OCI-LY1 (cell line): ENCODE measurements at regions not wholly inside any gene's neighbourhood (a gene's known extent, or its start where the extent isn't known, plus 50 kb on each side); places are given as distances from the start of the nearest gene placed in this dataset.
"Not testable (repeated sequence)": the region's sequence is repeated elsewhere in the genome, so short reads cannot be mapped to it uniquely, and the experiment has no call there.

Source experiments
- CTCF ChIP-seq: fragments of 200-600 bp; sonication (generic), shearing (Covaris generic); IDR thresholded peaks from 2 replicates; pipeline ENCODE4 v1.5.1; 2017; ENCODE audit warnings: mild to moderate bottlenecking, antibody characterized with exemption, low read length, moderate library complexity, mixed read lengths
- EZH2 ChIP-seq: fragments of 200-600 bp; sonication (generic), shearing (Covaris generic); IDR thresholded peaks from 2 replicates; pipeline ENCODE4 v1.8.0; 2017; ENCODE audit warnings: borderline replicate concordance, mixed run types, mild to moderate bottlenecking, antibody characterized with exemption, low read length, moderate library complexity, mixed read lengths

- TF ChIP-seq CTCF, EZH2: not testable (repeated sequence)
Measured at GRCh38 chr21:27912133-27912532, 945.2 kb upstream of the ADAMTS5 start.
